ENCODE measurements at regions not wholly inside any gene's neighbourhood (a gene's known extent, or its start where the extent isn't known, plus 50 kb on each side); places are given as distances from the start of the nearest gene placed in this dataset.

- ATAC-seq (ENCODE audit: low read depth in 2 of 2) (no peak), DNase-seq (no peak)
- H3K27me3 Mint-ChIP-seq: peaks cover 0 to 5% (median 0%) of the 10 kb centered on the region in 3 donors
- H3K4me3 Mint-ChIP-seq: no peak overlapping the region
- peaks cover 0 to 2% (median 0%) of the 10 kb centered on the region in 7 donors for H3K9me3 Mint-ChIP-seq
- H3K27ac Mint-ChIP-seq: no peak overlapping the region
- no peaks in the 10 kb centered on the region for H3K4me1 Mint-ChIP-seq
- H3K36me3 Mint-ChIP-seq: no peaks in the 10 kb centered on the region
Measured at GRCh38 chr15:96593735-96594134, 263.2 kb downstream of the NR2F2 start.

- ATAC-seq (ENCODE audit: low read depth in 2 of 2) (no peak), DNase-seq (no peak)
- H3K9me3 Mint-ChIP-seq: peaks cover 0 to 2% (median 0%) of the 10 kb centered on the region in 7 donors
- no peaks in the 10 kb centered on the region for H3K4me1 Mint-ChIP-seq
- no peak overlapping the region for H3K27ac Mint-ChIP-seq
- no peaks in the 10 kb centered on the region for H3K36me3 Mint-ChIP-seq
- no peak overlapping the region for H3K4me3 Mint-ChIP-seq
- H3K27me3 Mint-ChIP-seq: peaks cover 0 to 5% (median 0%) of the 10 kb centered on the region in 3 donors
Measured at GRCh38 chr15:96595951-96596350, 265.5 kb downstream of the NR2F2 start.

GRCh38 chr15:96598514-96598913, 268.0 kb downstream of the NR2F2 start:
- Mint-ChIP-seq H3K27ac (no peak overlapping the region), H3K27me3 (no peaks in the 10 kb centered on the region), H3K9me3 (peaks cover 0 to 2% (median 0%) of the 10 kb centered on the region in 7 donors), H3K4me3 (no peak overlapping the region), H3K4me1 (no peaks in the 10 kb centered on the region), H3K36me3 (no peaks in the 10 kb centered on the region)
- DNase-seq (no peak), ATAC-seq (ENCODE audit: low read depth in 2 of 2) (no peak)

GRCh38 chr15:96599268-96599667, 268.8 kb downstream of the NR2F2 start:
- ATAC-seq (ENCODE audit: low read depth in 2 of 2) (no peak), DNase-seq (no peak)
- no peaks in the 10 kb centered on the region for H3K36me3 Mint-ChIP-seq
- H3K4me3 Mint-ChIP-seq: no peak overlapping the region
- no peaks in the 10 kb centered on the region for H3K27me3 Mint-ChIP-seq
- peaks cover 0 to 2% (median 0%) of the 10 kb centered on the region in 7 donors for H3K9me3 Mint-ChIP-seq
- H3K27ac Mint-ChIP-seq: no peak overlapping the region
- H3K4me1 Mint-ChIP-seq: no peaks in the 10 kb centered on the region

- Mint-ChIP-seq H3K4me1 (no peaks in the 10 kb centered on the region), H3K27me3 (no peaks in the 10 kb centered on the region), H3K36me3 (no peaks in the 10 kb centered on the region), H3K9me3 (no peaks in the 10 kb centered on the region), H3K27ac (no peak overlapping the region), H3K4me3 (no peak overlapping the region)
- DNase-seq (no peak), ATAC-seq (ENCODE audit: low read depth in 2 of 2) (no peak)
Measured at GRCh38 chr15:96600350-96600749, 269.9 kb downstream of the NR2F2 start.

GRCh38 chr15:96606617-96607016, 276.1 kb downstream of the NR2F2 start:
- Mint-ChIP-seq H3K4me1 (no peaks in the 10 kb centered on the region), H3K27me3 (no peaks in the 10 kb centered on the region), H3K4me3 (no peak overlapping the region), H3K27ac (no peak overlapping the region), H3K9me3 (peaks cover 0 to 7% (median 0%) of the 10 kb centered on the region in 7 donors), H3K36me3 (no peaks in the 10 kb centered on the region)
- DNase-seq (no peak), ATAC-seq (ENCODE audit: low read depth in 2 of 2) (no peak)

GRCh38 chr15:96610757-96611156, 280.3 kb downstream of the NR2F2 start:
- ATAC-seq (ENCODE audit: low read depth in 2 of 2) (no peak), DNase-seq (no peak)
- Mint-ChIP-seq H3K27ac (no peak overlapping the region), H3K4me1 (no peaks in the 10 kb centered on the region), H3K36me3 (no peaks in the 10 kb centered on the region), H3K9me3 (peaks cover 0 to 12% (median 7%) of the 10 kb centered on the region in 7 donors), H3K27me3 (no peaks in the 10 kb centered on the region), H3K4me3 (no peak overlapping the region)

GRCh38 chr15:96612917-96613316, 282.4 kb downstream of the NR2F2 start:
- ATAC-seq (ENCODE audit: low read depth in 2 of 2): no peak
- Mint-ChIP-seq H3K36me3 (no peaks in the 10 kb centered on the region), H3K9me3 (peaks cover 4 to 19% (median 9%) of the 10 kb centered on the region in 7 donors), H3K4me1 (no peaks in the 10 kb centered on the region), H3K27me3 (no peaks in the 10 kb centered on the region), H3K27ac (no peak overlapping the region), H3K4me3 (no peak overlapping the region)
- no peak for DNase-seq

GRCh38 chr15:96619174-96619573, 288.7 kb downstream of the NR2F2 start:
- Mint-ChIP-seq H3K27me3 (no peaks in the 10 kb centered on the region), H3K4me1 (no peaks in the 10 kb centered on the region), H3K4me3 (no peak overlapping the region), H3K27ac (no peak overlapping the region), H3K9me3 (peaks cover 3 to 15% (median 6%) of the 10 kb centered on the region in 7 donors), H3K36me3 (no peaks in the 10 kb centered on the region)
- DNase-seq (no peak), ATAC-seq (ENCODE audit: low read depth in 2 of 2) (no peak)

- Mint-ChIP-seq H3K36me3 (no peaks in the 10 kb centered on the region), H3K4me3 (no peak overlapping the region), H3K4me1 (no peaks in the 10 kb centered on the region), H3K27me3 (no peaks in the 10 kb centered on the region), H3K9me3 (peaks cover 0 to 6% (median 2%) of the 10 kb centered on the region in 7 donors), H3K27ac (no peak overlapping the region)
- no peak for DNase-seq
- no peak for ATAC-seq (ENCODE audit: low read depth in 2 of 2)
Measured at GRCh38 chr15:96622714-96623113, 292.2 kb downstream of the NR2F2 start.

- Mint-ChIP-seq H3K27me3 (no peaks in the 10 kb centered on the region), H3K27ac (no peak overlapping the region), H3K9me3 (peaks cover 0 to 4% (median 0%) of the 10 kb centered on the region in 7 donors), H3K4me1 (no peaks in the 10 kb centered on the region), H3K4me3 (no peak overlapping the region), H3K36me3 (no peaks in the 10 kb centered on the region)
- no peak for ATAC-seq (ENCODE audit: low read depth in 2 of 2)
- no peak for DNase-seq
Measured at GRCh38 chr15:96625256-96625655, 294.8 kb downstream of the NR2F2 start.

GRCh38 chr15:96627031-96627568, 296.6 kb downstream of the NR2F2 start:
- H3K27ac Mint-ChIP-seq: no peak overlapping the region
- DNase-seq (no peak), ATAC-seq (ENCODE audit: low read depth in 2 of 2) (no peak)
- H3K9me3 Mint-ChIP-seq: peaks cover 0 to 4% (median 0%) of the 10 kb centered on the region in 7 donors
- no peaks in the 10 kb centered on the region for H3K4me1 Mint-ChIP-seq
- no peaks in the 10 kb centered on the region for H3K27me3 Mint-ChIP-seq
- H3K36me3 Mint-ChIP-seq: no peaks in the 10 kb centered on the region
- no peak overlapping the region for H3K4me3 Mint-ChIP-seq

- no peak overlapping the region for H3K27ac Mint-ChIP-seq
- H3K4me1 Mint-ChIP-seq: no peaks in the 10 kb centered on the region
Measured at GRCh38 chr15:96629511-96629910, 299.0 kb downstream of the NR2F2 start.

GRCh38 chr15:96638793-96639192, 308.3 kb downstream of the NR2F2 start:
- Mint-ChIP-seq H3K4me3 (no peak overlapping the region), H3K27ac (no peak overlapping the region), H3K9me3 (peaks cover 0 to 9% (median 5%) of the 10 kb centered on the region in 7 donors), H3K4me1 (no peaks in the 10 kb centered on the region), H3K36me3 (no peaks in the 10 kb centered on the region), H3K27me3 (no peaks in the 10 kb centered on the region)
- ATAC-seq (ENCODE audit: low read depth in 2 of 2) (no peak), DNase-seq (no peak)

More at GRCh38 chr15:96629511-96629910, 299.0 kb downstream of the NR2F2 start:
- no peak for DNase-seq
- Mint-ChIP-seq H3K27me3 (no peaks in the 10 kb centered on the region), H3K4me3 (no peak overlapping the region), H3K36me3 (no peaks in the 10 kb centered on the region), H3K9me3 (no peaks in the 10 kb centered on the region)
- no peak for ATAC-seq (ENCODE audit: low read depth in 2 of 2)

GRCh38 chr15:96645796-96646195, 315.3 kb downstream of the NR2F2 start:
- no peak for DNase-seq
- Mint-ChIP-seq H3K4me3 (no peak overlapping the region), H3K27me3 (no peaks in the 10 kb centered on the region), H3K4me1 (no peaks in the 10 kb centered on the region), H3K27ac (no peak overlapping the region), H3K9me3 (peaks cover 0 to 13% (median 7%) of the 10 kb centered on the region in 7 donors), H3K36me3 (no peaks in the 10 kb centered on the region)
- ATAC-seq (ENCODE audit: low read depth in 2 of 2): no peak

Data from naive B cell (primary cell).